ENCODE measurements at regions not wholly inside any gene's neighbourhood (a gene's known extent, or its start where the extent isn't known, plus 50 kb on each side); places are given as distances from the start of the nearest gene placed in this dataset.

DNA sequence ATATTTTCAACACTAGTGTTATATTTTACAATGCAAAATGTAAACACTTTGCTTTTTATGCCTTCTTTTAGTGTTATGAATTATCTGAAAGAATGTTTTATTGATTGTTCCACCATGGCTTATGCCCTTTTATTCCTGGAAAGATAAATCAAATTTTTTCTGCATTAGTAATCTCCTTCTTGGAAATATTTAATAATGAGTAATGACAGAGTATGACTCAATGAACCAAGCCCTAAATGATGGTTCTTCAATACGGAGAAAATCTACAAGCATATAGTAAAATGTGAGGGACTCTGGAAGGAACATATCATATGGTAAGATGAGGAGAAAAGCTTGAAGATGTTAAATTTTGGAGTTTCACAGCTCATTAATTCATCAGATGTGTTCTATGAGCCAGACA lies 929.6 kb downstream of the C6orf118 start:
- TF ChIP-seq POLR2A (IDR thresholded peaks at IDR 0.05), result no peak
- TF ChIP-seq, protein P1, sequence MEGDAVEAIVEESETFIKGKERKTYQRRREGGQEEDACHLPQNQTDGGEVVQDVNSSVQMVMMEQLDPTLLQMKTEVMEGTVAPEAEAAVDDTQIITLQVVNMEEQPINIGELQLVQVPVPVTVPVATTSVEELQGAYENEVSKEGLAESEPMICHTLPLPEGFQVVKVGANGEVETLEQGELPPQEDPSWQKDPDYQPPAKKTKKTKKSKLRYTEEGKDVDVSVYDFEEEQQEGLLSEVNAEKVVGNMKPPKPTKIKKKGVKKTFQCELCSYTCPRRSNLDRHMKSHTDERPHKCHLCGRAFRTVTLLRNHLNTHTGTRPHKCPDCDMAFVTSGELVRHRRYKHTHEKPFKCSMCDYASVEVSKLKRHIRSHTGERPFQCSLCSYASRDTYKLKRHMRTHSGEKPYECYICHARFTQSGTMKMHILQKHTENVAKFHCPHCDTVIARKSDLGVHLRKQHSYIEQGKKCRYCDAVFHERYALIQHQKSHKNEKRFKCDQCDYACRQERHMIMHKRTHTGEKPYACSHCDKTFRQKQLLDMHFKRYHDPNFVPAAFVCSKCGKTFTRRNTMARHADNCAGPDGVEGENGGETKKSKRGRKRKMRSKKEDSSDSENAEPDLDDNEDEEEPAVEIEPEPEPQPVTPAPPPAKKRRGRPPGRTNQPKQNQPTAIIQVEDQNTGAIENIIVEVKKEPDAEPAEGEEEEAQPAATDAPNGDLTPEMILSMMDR (IDR thresholded peaks at IDR 0.05 in 4 of 5, conservative IDR thresholded peaks at IDR 0.05 in 1 of 5), result no peak

Data from gastrocnemius medialis (tissue), 4 donors.